ENCODE measurements at regions not wholly inside any gene's neighbourhood (a gene's known extent, or its start where the extent isn't known, plus 50 kb on each side); places are given as distances from the start of the nearest gene placed in this dataset.
"Not testable (repeated sequence)": the region's sequence is repeated elsewhere in the genome, so short reads cannot be mapped to it uniquely, and the experiment has no call there.

- no peak for DNase-seq
Observed at GRCh38 chr17:33572615-33573014, 279.5 kb upstream of the ASIC2 start.

GRCh38 chr17:33574942-33575445, 281.9 kb upstream of the ASIC2 start:
- no peak for DNase-seq

GRCh38 chr17:33579740-33580139, 286.6 kb upstream of the ASIC2 start:
- DNase-seq: not testable (repeated sequence)

GRCh38 chr17:33580215-33580614, 287.1 kb upstream of the ASIC2 start:
- DNase-seq: no peak

GRCh38 chr17:33582661-33583060, 289.6 kb upstream of the ASIC2 start:
- DNase-seq: no peak

- no peak for DNase-seq
Observed at GRCh38 chr17:33583518-33584417, 290.7 kb upstream of the ASIC2 start.

- DNase-seq: no peak
Observed at GRCh38 chr17:33593991-33594390, 300.9 kb upstream of the ASIC2 start.

GRCh38 chr17:33595828-33596227, 302.7 kb upstream of the ASIC2 start:
- no peak for DNase-seq

- DNase-seq: no peak
Observed at GRCh38 chr17:33596899-33597298, 303.8 kb upstream of the ASIC2 start.

GRCh38 chr17:33598797-33599196, 305.7 kb upstream of the ASIC2 start:
- no peak for DNase-seq

- no peak for DNase-seq
Observed at GRCh38 chr17:33602981-33603380, 309.9 kb upstream of the ASIC2 start.

GRCh38 chr17:33603789-33604188, 310.7 kb upstream of the ASIC2 start:
- no peak for DNase-seq

GRCh38 chr17:33611532-33611931, 318.4 kb upstream of the ASIC2 start:
- DNase-seq: no peak

GRCh38 chr17:33615861-33616260, 322.8 kb upstream of the ASIC2 start:
- no peak for DNase-seq

- DNase-seq: no peak
Observed at GRCh38 chr17:33623841-33624240, 330.7 kb upstream of the ASIC2 start.

GRCh38 chr17:33628500-33629346, 335.6 kb upstream of the ASIC2 start:
- DNase-seq: no peak

- DNase-seq: no peak
Observed at GRCh38 chr17:33633446-33633845, 340.4 kb upstream of the ASIC2 start.

GRCh38 chr17:33637534-33637933, 344.4 kb upstream of the ASIC2 start:
- no peak for DNase-seq

GRCh38 chr17:33639103-33639880, 346.2 kb upstream of the ASIC2 start:
- no peak for DNase-seq

- DNase-seq: no peak
Observed at GRCh38 chr17:33640629-33641028, 347.5 kb upstream of the ASIC2 start.

- no peak for DNase-seq
Observed at GRCh38 chr17:33642002-33642401, 348.9 kb upstream of the ASIC2 start.

GRCh38 chr17:33647956-33648355, 354.9 kb upstream of the ASIC2 start:
- no peak for DNase-seq

- DNase-seq: no peak
Observed at GRCh38 chr17:33650304-33650703, 357.2 kb upstream of the ASIC2 start.
